ENCODE measurements at regions not wholly inside any gene's neighbourhood (a gene's known extent, or its start where the extent isn't known, plus 50 kb on each side); places are given as distances from the start of the nearest gene placed in this dataset.

DNA sequence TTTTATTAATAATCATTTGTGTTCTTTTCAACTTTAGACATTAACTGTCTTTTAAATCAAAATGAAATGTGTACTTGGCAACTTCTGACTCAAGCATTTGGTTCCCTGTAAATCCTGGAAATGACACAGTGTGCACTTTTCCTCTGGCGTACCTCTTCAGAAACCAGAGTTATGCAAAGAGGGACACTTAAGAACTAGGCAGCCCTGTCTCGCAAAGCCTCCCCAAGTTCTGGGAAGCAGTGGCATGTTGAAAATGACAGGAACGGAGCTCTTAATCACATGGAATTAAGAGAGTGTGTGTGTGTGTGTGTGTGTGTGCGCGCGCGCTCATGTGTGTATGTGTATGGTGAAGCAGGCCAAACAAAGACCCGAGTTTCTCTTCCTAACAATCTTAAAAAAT is 707.4 kb downstream of the MECOM start:
- H3K9me3 ChIP-seq (ENCODE audit: insufficient read depth, low read depth, low read length): no peaks in the 10 kb centered on the region

DNA sequence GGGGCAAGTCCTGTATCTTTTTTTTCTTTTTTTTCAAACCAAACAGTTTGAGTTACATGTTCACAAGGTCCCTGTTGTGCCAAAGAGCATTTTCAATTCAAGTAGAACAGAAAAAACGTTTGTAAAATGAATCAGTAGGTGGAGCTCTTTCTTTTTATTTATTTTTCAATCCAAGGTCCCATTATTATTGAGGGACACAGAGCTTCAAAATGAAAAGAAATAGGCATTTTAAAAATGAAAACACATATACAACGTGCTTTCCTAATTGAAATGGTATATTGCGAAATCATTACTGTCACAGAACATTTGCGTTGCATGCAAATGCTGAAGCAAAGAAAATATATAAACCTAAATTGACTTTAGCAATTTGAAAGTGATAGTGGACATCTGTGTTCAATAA is 711.0 kb downstream of the MECOM start:
- no peak overlapping the region for H3K4me2 ChIP-seq (ENCODE audit: low read length)
- H3K9me3 Mint-ChIP-seq (ENCODE audit: unreplicated experiment): no peaks in the 10 kb centered on the region
- peaks cover 5% of the 10 kb centered on the region for H3K4me1 ChIP-seq (ENCODE audit: insufficient read depth, low read length)
- H3K36me3 Mint-ChIP-seq (ENCODE audit: low read depth, unreplicated experiment): peaks cover 2% of the 10 kb centered on the region
- no peaks in the 10 kb centered on the region for H3K9me3 ChIP-seq (ENCODE audit: insufficient read depth, low read depth, low read length)
- H2AFZ ChIP-seq (ENCODE audit: low read depth, low read length): peak overlapping the region; percentile 37
- H3K79me2 ChIP-seq (ENCODE audit: insufficient read depth, low read length): no peaks in the 10 kb centered on the region
- TF ChIP-seq EZH2 (IDR thresholded peaks at IDR 0.05; ENCODE audit: insufficient read depth, low read length): no peak
- TF ChIP-seq, protein P1, sequence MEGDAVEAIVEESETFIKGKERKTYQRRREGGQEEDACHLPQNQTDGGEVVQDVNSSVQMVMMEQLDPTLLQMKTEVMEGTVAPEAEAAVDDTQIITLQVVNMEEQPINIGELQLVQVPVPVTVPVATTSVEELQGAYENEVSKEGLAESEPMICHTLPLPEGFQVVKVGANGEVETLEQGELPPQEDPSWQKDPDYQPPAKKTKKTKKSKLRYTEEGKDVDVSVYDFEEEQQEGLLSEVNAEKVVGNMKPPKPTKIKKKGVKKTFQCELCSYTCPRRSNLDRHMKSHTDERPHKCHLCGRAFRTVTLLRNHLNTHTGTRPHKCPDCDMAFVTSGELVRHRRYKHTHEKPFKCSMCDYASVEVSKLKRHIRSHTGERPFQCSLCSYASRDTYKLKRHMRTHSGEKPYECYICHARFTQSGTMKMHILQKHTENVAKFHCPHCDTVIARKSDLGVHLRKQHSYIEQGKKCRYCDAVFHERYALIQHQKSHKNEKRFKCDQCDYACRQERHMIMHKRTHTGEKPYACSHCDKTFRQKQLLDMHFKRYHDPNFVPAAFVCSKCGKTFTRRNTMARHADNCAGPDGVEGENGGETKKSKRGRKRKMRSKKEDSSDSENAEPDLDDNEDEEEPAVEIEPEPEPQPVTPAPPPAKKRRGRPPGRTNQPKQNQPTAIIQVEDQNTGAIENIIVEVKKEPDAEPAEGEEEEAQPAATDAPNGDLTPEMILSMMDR (IDR thresholded peaks at IDR 0.05; ENCODE audit: insufficient read depth, low read depth, low read length): peak; percentile 16
- no peaks in the 10 kb centered on the region for H4K20me1 ChIP-seq (ENCODE audit: insufficient read depth, low read length)
- no peaks in the 10 kb centered on the region for H3K27me3 ChIP-seq (ENCODE audit: insufficient read depth, low read length)
- no peak overlapping the region for H3K27ac ChIP-seq (ENCODE audit: low read depth, low read length)
- no peaks in the 10 kb centered on the region for H3K36me3 ChIP-seq (ENCODE audit: insufficient read depth, low read length)
- no peak overlapping the region for H3K4me3 ChIP-seq (ENCODE audit: insufficient read depth, low read depth, low read length)
- FAIRE-seq: peak; percentile 43
- peak; percentile 18 for DNase-seq (ENCODE audit: low read depth)
- no peak overlapping the region for H3K9ac ChIP-seq (ENCODE audit: low read length)
- peaks cover 2% of the 10 kb centered on the region for H3K27me3 Mint-ChIP-seq (ENCODE audit: low read depth, unreplicated experiment)
- H3K27ac Mint-ChIP-seq (ENCODE audit: unreplicated experiment): no peak overlapping the region
- no peak overlapping the region for H3K4me3 Mint-ChIP-seq (ENCODE audit: unreplicated experiment)
- peaks cover 2% of the 10 kb centered on the region for H3K4me1 Mint-ChIP-seq (ENCODE audit: low read depth, unreplicated experiment)

More for the DNA sequence above, 707.4 kb downstream of the MECOM start:
- Mint-ChIP-seq H3K36me3 (ENCODE audit: low read depth, unreplicated experiment) (peaks cover 2% of the 10 kb centered on the region), H3K27ac (ENCODE audit: unreplicated experiment) (no peak overlapping the region), H3K9me3 (ENCODE audit: unreplicated experiment) (no peaks in the 10 kb centered on the region), H3K4me1 (ENCODE audit: low read depth, unreplicated experiment) (peaks cover 2% of the 10 kb centered on the region), H3K4me3 (ENCODE audit: unreplicated experiment) (no peak overlapping the region), H3K27me3 (ENCODE audit: low read depth, unreplicated experiment) (peaks cover 2% of the 10 kb centered on the region)
- Histone ChIP-seq H3K27me3 (ENCODE audit: insufficient read depth, low read length) (no peaks in the 10 kb centered on the region), H3K4me2 (ENCODE audit: low read length) (no peak overlapping the region), H4K20me1 (ENCODE audit: insufficient read depth, low read length) (no peaks in the 10 kb centered on the region), H3K4me1 (ENCODE audit: insufficient read depth, low read length) (peaks cover 5% of the 10 kb centered on the region), H3K27ac (ENCODE audit: low read depth, low read length) (no peak overlapping the region), H3K4me3 (ENCODE audit: insufficient read depth, low read depth, low read length) (no peak overlapping the region), H3K9ac (ENCODE audit: low read length) (no peak overlapping the region), H3K79me2 (ENCODE audit: insufficient read depth, low read length) (no peaks in the 10 kb centered on the region), H2AFZ (ENCODE audit: low read depth, low read length) (no peak overlapping the region), H3K36me3 (ENCODE audit: insufficient read depth, low read length) (no peaks in the 10 kb centered on the region)
- DNase-seq (ENCODE audit: low read depth) (no peak), FAIRE-seq (no peak)
- TF ChIP-seq EZH2 (IDR thresholded peaks at IDR 0.05; ENCODE audit: insufficient read depth, low read length): no peak
- TF ChIP-seq, protein P1 (IDR thresholded peaks at IDR 0.05; ENCODE audit: insufficient read depth, low read depth, low read length): no peak

DNA sequence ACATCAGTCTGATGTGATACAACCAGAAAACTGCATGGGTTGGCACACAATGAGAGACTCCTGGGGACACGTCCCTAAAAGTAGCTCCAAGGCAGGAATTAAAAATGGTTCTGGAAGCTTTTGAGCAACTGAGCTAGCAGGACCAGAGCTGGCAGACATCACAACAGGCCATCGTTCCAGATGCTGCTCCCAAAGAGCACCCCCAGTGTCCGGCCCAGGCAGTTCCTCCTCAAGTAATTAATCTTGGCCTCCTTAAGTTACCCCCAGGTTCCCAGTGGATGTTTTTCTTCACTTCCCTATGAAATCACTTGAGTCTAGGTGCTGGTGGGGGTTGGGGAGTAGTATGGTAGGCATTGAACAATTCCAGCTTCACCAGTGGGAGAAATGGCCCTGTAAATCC is 711.6 kb downstream of the MECOM start:
- Histone ChIP-seq H3K27me3 (ENCODE audit: insufficient read depth, low read length) (no peaks in the 10 kb centered on the region), H3K9me3 (ENCODE audit: insufficient read depth, low read depth, low read length) (no peaks in the 10 kb centered on the region), H3K36me3 (ENCODE audit: insufficient read depth, low read length) (no peaks in the 10 kb centered on the region), H3K4me3 (ENCODE audit: insufficient read depth, low read depth, low read length) (no peak overlapping the region), H4K20me1 (ENCODE audit: insufficient read depth, low read length) (no peaks in the 10 kb centered on the region), H2AFZ (ENCODE audit: low read depth, low read length) (peak overlapping the region; percentile 37), H3K9ac (ENCODE audit: low read length) (no peak overlapping the region), H3K27ac (ENCODE audit: low read depth, low read length) (no peak overlapping the region), H3K4me1 (ENCODE audit: insufficient read depth, low read length) (peaks cover 5% of the 10 kb centered on the region), H3K4me2 (ENCODE audit: low read length) (no peak overlapping the region), H3K79me2 (ENCODE audit: insufficient read depth, low read length) (no peaks in the 10 kb centered on the region)
- Mint-ChIP-seq H3K27ac (ENCODE audit: unreplicated experiment) (no peak overlapping the region), H3K4me3 (ENCODE audit: unreplicated experiment) (no peak overlapping the region), H3K36me3 (ENCODE audit: low read depth, unreplicated experiment) (peaks cover 2% of the 10 kb centered on the region), H3K4me1 (ENCODE audit: low read depth, unreplicated experiment) (peaks cover 2% of the 10 kb centered on the region), H3K9me3 (ENCODE audit: unreplicated experiment) (no peaks in the 10 kb centered on the region), H3K27me3 (ENCODE audit: low read depth, unreplicated experiment) (peaks cover 2% of the 10 kb centered on the region)
- no peak for FAIRE-seq
- TF ChIP-seq EZH2 (IDR thresholded peaks at IDR 0.05; ENCODE audit: insufficient read depth, low read length): no peak
- TF ChIP-seq, protein P1 (IDR thresholded peaks at IDR 0.05; ENCODE audit: insufficient read depth, low read depth, low read length): no peak
- no peak for DNase-seq (ENCODE audit: low read depth)
